ENCODE measurements at regions not wholly inside any gene's neighbourhood (a gene's known extent, or its start where the extent isn't known, plus 50 kb on each side); places are given as distances from the start of the nearest gene placed in this dataset.

- no peak for TF ChIP-seq POLR2A (IDR thresholded peaks at IDR 0.05)
- no peak for TF ChIP-seq CTCF (IDR thresholded peaks at IDR 0.05)
Measured at GRCh38 chr5:82390088-82390487, 111.9 kb upstream of the RPS23 start.

Measured in uterus (tissue), 2 donors.